Hepatocyte (in vitro differentiated cells): ENCODE measurements at regions not wholly inside any gene's neighbourhood (a gene's known extent, or its start where the extent isn't known, plus 50 kb on each side); places are given as distances from the start of the nearest gene placed in this dataset.

Source experiments
- CTCF ChIP-seq: fragments of 200-600 bp; sonication (generic); IDR thresholded peaks from 2 replicates; pipeline ENCODE4 v1.5.1; 2016; ENCODE audit warnings: antibody characterized with exemption, mild to moderate bottlenecking; ENCODE audit not compliant: poor library complexity
- EZH2 ChIP-seq: fragments of 200-600 bp; sonication (generic); IDR thresholded peaks from 2 replicates; pipeline ENCODE4 v1.6.1; 2016; ENCODE audit warnings: antibody characterized with exemption, mild to moderate bottlenecking, borderline replicate concordance
- EZH2phosphoT487 ChIP-seq: fragments of 200-600 bp; sonication (generic); IDR thresholded peaks from one replicate; pipeline ENCODE4 v1.6.1; 2018; ENCODE audit warnings: antibody characterized with exemption, mild to moderate bottlenecking, low read depth, moderate library complexity; ENCODE audit not compliant: unreplicated experiment, severe bottlenecking

GRCh38 chr18:43606795-43607194 lies 329.5 kb upstream of the SYT4 start:
- TF ChIP-seq CTCF (no peak), EZH2 (no peak), EZH2phosphoT487 (no peak)
